ENCODE measurements at regions not wholly inside any gene's neighbourhood (a gene's known extent, or its start where the extent isn't known, plus 50 kb on each side); places are given as distances from the start of the nearest gene placed in this dataset.

DNA sequence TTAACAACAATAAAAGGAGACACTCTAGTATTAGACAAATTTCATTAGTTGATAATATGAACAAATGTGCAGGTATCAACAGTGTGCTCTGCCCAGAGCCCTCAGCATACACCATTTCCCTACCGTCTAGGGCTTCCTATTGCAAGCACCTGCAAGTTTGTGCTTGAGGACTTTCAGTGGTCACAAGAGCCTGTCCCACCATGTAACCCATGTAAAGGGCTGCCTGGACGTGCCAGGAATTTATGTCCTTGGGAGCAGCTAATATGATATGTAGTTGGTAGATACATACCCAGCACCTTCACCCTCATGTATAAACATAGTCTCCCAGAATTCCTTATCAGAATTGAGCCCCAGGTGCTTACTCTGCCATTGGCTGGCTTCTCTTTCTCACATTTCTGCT, 128.0 kb downstream of the UFM1 start:
- Mint-ChIP-seq H3K9me3 (no peaks in the 10 kb centered on the region), H3K4me3 (no peak overlapping the region)

DNA sequence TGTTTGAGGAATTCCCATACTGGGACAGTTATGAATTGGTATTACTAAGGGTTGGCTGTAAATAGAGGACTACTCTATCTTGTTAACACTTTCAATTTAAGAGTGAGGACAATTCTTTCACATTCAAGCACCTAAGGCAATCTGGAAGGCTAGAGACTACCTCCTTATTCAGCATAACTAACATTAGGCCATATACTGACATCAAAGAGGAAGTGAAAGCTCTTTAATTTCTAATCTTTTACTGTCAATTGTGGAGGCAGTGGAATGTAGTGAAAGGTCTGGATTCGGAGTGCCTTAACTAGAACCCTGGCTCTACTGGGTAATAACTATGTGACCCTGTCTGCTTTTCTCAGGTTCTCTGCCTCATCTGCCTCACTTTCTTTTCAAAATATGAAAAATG, 134.0 kb downstream of the UFM1 start:
- intact Hi-C loops (cut with micrococcal nuclease): no loop called here
- no peaks in the 10 kb centered on the region for H3K36me3 Mint-ChIP-seq (ENCODE audit: low read depth)

More for the DNA sequence above, 128.0 kb downstream of the UFM1 start:
- no peaks in the 10 kb centered on the region for H3K4me1 Mint-ChIP-seq (ENCODE audit: low read depth)
- no peaks in the 10 kb centered on the region for H3K36me3 Mint-ChIP-seq (ENCODE audit: low read depth)
- intact Hi-C loops (cut with micrococcal nuclease): no loop called here
- H3K27ac Mint-ChIP-seq: no peak overlapping the region
- H3K27me3 Mint-ChIP-seq: no peaks in the 10 kb centered on the region

DNA sequence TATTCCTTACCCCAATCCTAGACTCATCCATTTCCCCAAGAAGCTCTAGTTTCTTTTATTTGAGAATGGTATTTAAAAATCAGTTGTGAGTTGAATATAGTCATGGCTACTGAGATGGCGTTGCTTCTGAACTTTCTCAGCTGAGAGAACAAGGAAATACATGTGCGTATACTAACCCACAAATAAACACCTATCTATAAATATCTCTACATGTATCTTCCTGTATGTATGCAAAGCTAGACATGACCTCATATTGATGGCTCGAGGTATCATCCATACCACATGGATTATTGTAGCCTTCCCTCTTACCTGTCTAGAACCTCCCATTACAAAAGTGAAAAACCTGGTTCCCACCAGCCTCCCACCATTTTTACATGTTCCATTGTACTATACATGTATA, 141.0 kb downstream of the UFM1 start:
- intact Hi-C loops (cut with micrococcal nuclease): no loop called here
- H3K27ac Mint-ChIP-seq: no peak overlapping the region
- no peaks in the 10 kb centered on the region for H3K36me3 Mint-ChIP-seq (ENCODE audit: low read depth)
- no peak overlapping the region for H3K4me3 Mint-ChIP-seq
- no peaks in the 10 kb centered on the region for H3K27me3 Mint-ChIP-seq
- no peaks in the 10 kb centered on the region for H3K9me3 Mint-ChIP-seq
- no peaks in the 10 kb centered on the region for H3K4me1 Mint-ChIP-seq (ENCODE audit: low read depth)

More for the DNA sequence above, 134.0 kb downstream of the UFM1 start:
- no peak overlapping the region for H3K27ac Mint-ChIP-seq
- H3K4me3 Mint-ChIP-seq: no peak overlapping the region
- H3K27me3 Mint-ChIP-seq: no peaks in the 10 kb centered on the region
- H3K4me1 Mint-ChIP-seq (ENCODE audit: low read depth): no peaks in the 10 kb centered on the region
- no peaks in the 10 kb centered on the region for H3K9me3 Mint-ChIP-seq

GRCh38 chr13:38494445-38494844, 144.8 kb downstream of the UFM1 start:
- H3K4me3 Mint-ChIP-seq: no peak overlapping the region
- no peaks in the 10 kb centered on the region for H3K27me3 Mint-ChIP-seq
- peaks cover 13% of the 10 kb centered on the region for H3K9me3 Mint-ChIP-seq
- intact Hi-C loops (cut with micrococcal nuclease): no loop called here
- no peaks in the 10 kb centered on the region for H3K36me3 Mint-ChIP-seq (ENCODE audit: low read depth)
- H3K27ac Mint-ChIP-seq: no peak overlapping the region
- H3K4me1 Mint-ChIP-seq (ENCODE audit: low read depth): no peaks in the 10 kb centered on the region

GRCh38 chr13:38496917-38497316, 147.3 kb downstream of the UFM1 start:
- no peaks in the 10 kb centered on the region for H3K36me3 Mint-ChIP-seq (ENCODE audit: low read depth)
- no peaks in the 10 kb centered on the region for H3K27me3 Mint-ChIP-seq
- peaks cover 13% of the 10 kb centered on the region for H3K9me3 Mint-ChIP-seq
- H3K4me1 Mint-ChIP-seq (ENCODE audit: low read depth): no peaks in the 10 kb centered on the region
- no peak overlapping the region for H3K4me3 Mint-ChIP-seq
- intact Hi-C loops (cut with micrococcal nuclease): no loop called here
- no peak overlapping the region for H3K27ac Mint-ChIP-seq

- Mint-ChIP-seq H3K4me1 (ENCODE audit: low read depth) (no peaks in the 10 kb centered on the region), H3K36me3 (ENCODE audit: low read depth) (no peaks in the 10 kb centered on the region), H3K4me3 (no peak overlapping the region), H3K27me3 (no peaks in the 10 kb centered on the region), H3K27ac (no peak overlapping the region), H3K9me3 (peaks cover 13% of the 10 kb centered on the region)
- intact Hi-C loops (cut with micrococcal nuclease): no loop called here
These were observed 148.6 kb downstream of the UFM1 start for GRCh38 chr13:38498271-38498670.

GRCh38 chr13:38514575-38514974, 164.9 kb downstream of the UFM1 start:
- no peaks in the 10 kb centered on the region for H3K27me3 Mint-ChIP-seq
- H3K9me3 Mint-ChIP-seq: peaks cover 5% of the 10 kb centered on the region
- H3K4me1 Mint-ChIP-seq (ENCODE audit: low read depth): no peaks in the 10 kb centered on the region
- intact Hi-C loops (cut with micrococcal nuclease): loop anchor here (10.0 kb wide), 1 partner anchor 550 kb away; no protein-coding TSS in a partner anchor
- no peak overlapping the region for H3K27ac Mint-ChIP-seq
- no peak overlapping the region for H3K4me3 Mint-ChIP-seq
- H3K36me3 Mint-ChIP-seq (ENCODE audit: low read depth): no peaks in the 10 kb centered on the region

GRCh38 chr13:38518328-38518727, 168.5 kb upstream of the FREM2 start:
- Mint-ChIP-seq H3K4me1 (ENCODE audit: low read depth) (no peaks in the 10 kb centered on the region), H3K9me3 (peaks cover 9% of the 10 kb centered on the region)

GRCh38 chr13:38519229-38519911, 167.5 kb upstream of the FREM2 start:
- Mint-ChIP-seq H3K27ac (no peak overlapping the region), H3K36me3 (ENCODE audit: low read depth) (no peaks in the 10 kb centered on the region), H3K4me3 (no peak overlapping the region), H3K4me1 (ENCODE audit: low read depth) (no peaks in the 10 kb centered on the region), H3K9me3 (peaks cover 9% of the 10 kb centered on the region), H3K27me3 (no peaks in the 10 kb centered on the region)
- intact Hi-C loops (cut with micrococcal nuclease): loop anchor here (10.0 kb wide), 1 partner anchor 555 kb away; no protein-coding TSS in a partner anchor

More at GRCh38 chr13:38518328-38518727, 168.5 kb upstream of the FREM2 start:
- Mint-ChIP-seq H3K36me3 (ENCODE audit: low read depth) (no peaks in the 10 kb centered on the region), H3K27me3 (no peaks in the 10 kb centered on the region), H3K27ac (no peak overlapping the region), H3K4me3 (no peak overlapping the region)
- intact Hi-C loops (cut with micrococcal nuclease): loop anchor here (10.0 kb wide), 1 partner anchor 554 kb away; no protein-coding TSS in a partner anchor

- Mint-ChIP-seq H3K27me3 (no peaks in the 10 kb centered on the region), H3K4me1 (ENCODE audit: low read depth) (no peaks in the 10 kb centered on the region), H3K9me3 (peaks cover 9% of the 10 kb centered on the region), H3K27ac (no peak overlapping the region), H3K4me3 (no peak overlapping the region), H3K36me3 (ENCODE audit: low read depth) (no peaks in the 10 kb centered on the region)
- intact Hi-C loops (cut with micrococcal nuclease): no loop called here
These were observed 166.8 kb upstream of the FREM2 start for GRCh38 chr13:38520041-38520440.

DNA sequence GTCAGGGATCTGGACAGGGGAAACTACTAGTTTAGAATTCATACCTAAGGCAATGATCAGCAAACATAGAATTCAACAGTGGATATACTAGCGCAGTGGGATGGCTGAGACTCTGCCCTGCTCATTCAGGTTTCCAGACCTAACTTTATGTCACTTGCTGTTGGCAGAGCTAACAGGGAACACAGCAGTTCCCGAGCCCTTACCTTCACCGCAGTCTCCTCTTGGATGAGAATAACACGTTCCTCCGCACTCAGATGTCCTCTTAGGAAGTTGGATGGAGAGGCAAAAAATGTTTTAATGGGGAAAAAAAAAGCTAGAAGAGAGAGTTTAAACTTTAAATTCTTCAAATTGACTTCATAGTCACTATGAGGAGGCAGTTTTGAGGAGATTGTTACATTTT, 159.7 kb upstream of the FREM2 start:
- Mint-ChIP-seq H3K36me3 (ENCODE audit: low read depth) (no peaks in the 10 kb centered on the region), H3K4me3 (no peak overlapping the region), H3K9me3 (no peaks in the 10 kb centered on the region), H3K27me3 (no peaks in the 10 kb centered on the region), H3K27ac (no peak overlapping the region), H3K4me1 (ENCODE audit: low read depth) (no peaks in the 10 kb centered on the region)
- intact Hi-C loops (cut with micrococcal nuclease): no loop called here

- H3K9me3 Mint-ChIP-seq: no peaks in the 10 kb centered on the region
- H3K4me3 Mint-ChIP-seq: no peak overlapping the region
- intact Hi-C loops (cut with micrococcal nuclease): no loop called here
- H3K27me3 Mint-ChIP-seq: no peaks in the 10 kb centered on the region
- H3K4me1 Mint-ChIP-seq (ENCODE audit: low read depth): no peaks in the 10 kb centered on the region
- no peak overlapping the region for H3K27ac Mint-ChIP-seq
- no peaks in the 10 kb centered on the region for H3K36me3 Mint-ChIP-seq (ENCODE audit: low read depth)
These were observed 157.9 kb upstream of the FREM2 start for GRCh38 chr13:38528986-38529385.

DNA sequence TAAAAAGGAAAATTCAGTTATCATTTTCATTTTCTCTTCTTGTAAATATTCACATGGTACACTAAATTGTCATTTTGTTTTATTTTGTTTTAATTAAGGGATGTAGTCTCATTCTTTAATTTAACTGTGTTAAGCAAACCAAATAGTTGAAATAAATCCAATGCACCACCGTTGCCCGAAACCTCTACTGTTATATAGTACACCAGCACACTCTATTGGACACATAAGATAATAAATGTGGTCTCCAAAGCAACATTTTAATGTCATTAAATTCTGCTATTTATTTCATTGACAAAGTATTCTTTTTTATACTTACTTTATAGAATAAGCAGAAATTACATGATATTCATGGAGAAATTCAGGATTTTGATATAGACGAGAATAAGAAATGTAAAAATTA, 156.4 kb upstream of the FREM2 start:
- intact Hi-C loops (cut with micrococcal nuclease): no loop called here
- Mint-ChIP-seq H3K27ac (no peak overlapping the region), H3K27me3 (no peaks in the 10 kb centered on the region), H3K4me3 (no peak overlapping the region), H3K9me3 (no peaks in the 10 kb centered on the region), H3K4me1 (ENCODE audit: low read depth) (no peaks in the 10 kb centered on the region), H3K36me3 (ENCODE audit: low read depth) (no peaks in the 10 kb centered on the region)

DNA sequence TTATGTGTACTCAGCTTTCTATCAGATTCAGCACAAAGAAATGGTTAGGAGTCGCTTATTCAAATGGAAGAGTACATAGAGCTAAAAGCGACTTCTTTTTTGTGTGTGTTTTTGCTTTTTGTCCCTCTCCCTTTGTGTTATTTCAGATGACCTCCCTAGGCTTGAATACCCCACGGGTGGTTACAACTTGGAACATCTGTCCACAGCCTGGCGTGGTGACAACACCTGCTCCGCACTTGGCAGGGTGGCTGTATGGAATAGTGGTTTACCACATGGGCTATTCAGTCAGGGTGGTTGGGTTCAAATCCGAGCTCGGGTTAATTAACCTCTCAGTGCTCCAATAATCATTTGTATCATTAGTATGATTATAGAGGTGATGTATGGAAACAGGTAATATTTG, 151.6 kb upstream of the FREM2 start:
- Mint-ChIP-seq H3K4me1 (ENCODE audit: low read depth) (no peaks in the 10 kb centered on the region), H3K36me3 (ENCODE audit: low read depth) (no peaks in the 10 kb centered on the region), H3K27ac (no peak overlapping the region), H3K27me3 (no peaks in the 10 kb centered on the region), H3K4me3 (no peak overlapping the region), H3K9me3 (no peaks in the 10 kb centered on the region)
- intact Hi-C loops (cut with micrococcal nuclease): no loop called here

DNA sequence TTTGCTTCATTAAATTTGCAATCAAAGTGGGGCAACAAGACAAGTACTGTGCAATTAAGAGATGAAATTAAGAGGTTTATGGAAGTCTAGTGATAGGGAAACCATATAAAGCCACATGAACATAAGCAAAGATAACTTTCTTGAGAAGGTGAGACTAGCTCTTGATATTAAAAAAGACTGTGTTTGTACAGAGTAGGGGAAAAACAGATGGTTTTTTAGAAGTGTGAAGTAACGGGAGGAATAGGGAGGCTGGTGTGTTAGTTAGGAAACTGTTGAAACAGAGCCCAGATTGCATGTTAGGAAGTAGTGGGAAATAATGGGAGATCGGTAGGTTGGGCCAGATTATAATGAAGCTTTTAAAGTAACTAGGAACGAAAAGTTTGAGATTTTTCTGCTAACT, 149.8 kb upstream of the FREM2 start:
- no peaks in the 10 kb centered on the region for H3K27me3 Mint-ChIP-seq
- intact Hi-C loops (cut with micrococcal nuclease): no loop called here
- no peaks in the 10 kb centered on the region for H3K36me3 Mint-ChIP-seq (ENCODE audit: low read depth)

More for the DNA sequence above, 149.8 kb upstream of the FREM2 start:
- Mint-ChIP-seq H3K4me1 (ENCODE audit: low read depth) (no peaks in the 10 kb centered on the region), H3K27ac (no peak overlapping the region), H3K9me3 (no peaks in the 10 kb centered on the region), H3K4me3 (no peak overlapping the region)
